ENCODE measurements at regions not wholly inside any gene's neighbourhood (a gene's known extent, or its start where the extent isn't known, plus 50 kb on each side); places are given as distances from the start of the nearest gene placed in this dataset.

- no peak for DNase-seq (ENCODE audit: extremely low spot score, unreplicated experiment)
- no peak for TF ChIP-seq CTCF (IDR thresholded peaks at IDR 0.05)
- Mint-ChIP-seq H3K36me3 (ENCODE audit: unreplicated experiment) (no peaks in the 10 kb centered on the region), H3K27me3 (ENCODE audit: unreplicated experiment) (no peaks in the 10 kb centered on the region), H3K9me3 (ENCODE audit: unreplicated experiment) (no peaks in the 10 kb centered on the region), H3K4me1 (ENCODE audit: unreplicated experiment) (peaks cover 3% of the 10 kb centered on the region), H3K27ac (ENCODE audit: unreplicated experiment) (no peak overlapping the region), H3K4me3 (ENCODE audit: unreplicated experiment) (no peak overlapping the region)
Observed at GRCh38 chr16:80285104-80285503, 255.7 kb upstream of the DYNLRB2 start.

DNA sequence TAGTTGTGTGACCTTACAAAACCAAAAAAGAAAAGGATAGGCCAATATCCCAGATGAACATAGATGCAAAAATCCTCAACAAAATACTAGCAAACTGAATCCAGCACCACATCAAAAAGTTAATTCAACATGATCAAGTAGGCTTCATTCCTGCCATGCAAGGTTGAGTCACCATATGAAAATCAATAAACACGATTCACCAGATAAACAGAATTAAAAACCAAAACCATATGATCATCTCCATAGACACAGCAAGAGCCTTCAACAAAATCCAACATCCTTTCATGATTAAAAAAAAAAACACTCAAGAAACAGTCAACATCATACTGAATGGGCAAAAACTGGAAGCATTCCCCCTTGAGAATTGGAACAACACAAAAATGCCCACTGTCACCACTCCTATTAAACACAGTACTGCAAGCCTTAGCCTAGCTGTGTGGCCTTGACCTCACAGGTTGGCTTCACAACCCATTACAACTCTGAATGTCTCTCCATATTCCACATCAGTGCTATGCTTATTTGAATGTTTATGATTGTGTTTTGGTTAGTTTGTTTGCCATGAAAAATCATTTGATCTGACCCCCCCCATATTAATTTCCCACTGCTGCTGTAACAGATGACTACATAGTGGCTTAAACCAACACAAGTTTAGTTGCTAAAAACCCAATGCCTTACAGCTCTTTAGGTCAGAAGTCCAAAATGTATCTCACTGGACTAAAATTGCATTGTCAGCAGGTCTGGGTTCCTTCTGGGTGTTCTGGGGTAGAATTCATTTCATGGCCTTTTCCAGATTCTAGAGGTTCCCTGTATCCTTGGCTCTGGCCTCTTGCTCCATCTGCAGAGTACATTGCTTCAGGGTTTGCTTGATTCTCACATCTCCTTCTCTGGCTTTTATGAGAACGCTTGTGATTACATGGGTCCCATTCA is 257.1 kb upstream of the DYNLRB2 start:
- Mint-ChIP-seq H3K4me3 (ENCODE audit: unreplicated experiment) (no peak overlapping the region), H3K27me3 (ENCODE audit: unreplicated experiment) (no peaks in the 10 kb centered on the region), H3K4me1 (ENCODE audit: unreplicated experiment) (peaks cover 3% of the 10 kb centered on the region), H3K36me3 (ENCODE audit: unreplicated experiment) (no peaks in the 10 kb centered on the region), H3K27ac (ENCODE audit: unreplicated experiment) (no peak overlapping the region), H3K9me3 (ENCODE audit: unreplicated experiment) (no peaks in the 10 kb centered on the region)
- no peak for TF ChIP-seq CTCF (IDR thresholded peaks at IDR 0.05)
- DNase-seq (ENCODE audit: extremely low spot score, unreplicated experiment): no peak

GRCh38 chr16:80280557-80280956 is 260.2 kb upstream of the DYNLRB2 start:
- H3K9me3 Mint-ChIP-seq (ENCODE audit: unreplicated experiment): no peaks in the 10 kb centered on the region
- H3K36me3 Mint-ChIP-seq (ENCODE audit: unreplicated experiment): no peaks in the 10 kb centered on the region
- no peak overlapping the region for H3K27ac Mint-ChIP-seq (ENCODE audit: unreplicated experiment)
- no peak for DNase-seq (ENCODE audit: extremely low spot score, unreplicated experiment)
- no peak overlapping the region for H3K4me3 Mint-ChIP-seq (ENCODE audit: unreplicated experiment)
- no peak for TF ChIP-seq CTCF (IDR thresholded peaks at IDR 0.05)
- H3K4me1 Mint-ChIP-seq (ENCODE audit: unreplicated experiment): peaks cover 3% of the 10 kb centered on the region
- H3K27me3 Mint-ChIP-seq (ENCODE audit: unreplicated experiment): no peaks in the 10 kb centered on the region

DNA sequence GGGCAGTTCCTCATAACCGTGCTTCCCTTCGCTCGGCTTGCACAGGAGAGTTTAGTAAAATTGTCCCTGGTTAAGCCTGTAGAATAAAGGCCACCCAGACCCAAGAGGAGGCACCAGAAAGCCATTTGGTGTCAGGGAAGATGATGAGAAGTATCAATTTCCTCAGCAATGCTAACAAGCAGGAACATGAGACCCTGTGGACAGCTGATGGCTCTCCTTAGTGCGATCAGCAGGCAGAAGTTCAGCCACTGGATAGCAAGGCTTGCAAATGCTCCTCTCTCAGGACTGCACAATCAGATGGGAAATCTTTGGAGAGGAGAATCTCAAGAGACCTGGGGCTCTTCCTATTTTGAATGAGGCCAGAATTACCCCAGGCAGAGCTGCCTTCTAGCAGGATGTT is 261.1 kb upstream of the DYNLRB2 start:
- TF ChIP-seq CTCF (IDR thresholded peaks at IDR 0.05): no peak
- H3K4me3 Mint-ChIP-seq (ENCODE audit: unreplicated experiment): no peak overlapping the region
- no peaks in the 10 kb centered on the region for H3K36me3 Mint-ChIP-seq (ENCODE audit: unreplicated experiment)
- no peaks in the 10 kb centered on the region for H3K9me3 Mint-ChIP-seq (ENCODE audit: unreplicated experiment)
- H3K27me3 Mint-ChIP-seq (ENCODE audit: unreplicated experiment): no peaks in the 10 kb centered on the region
- no peak overlapping the region for H3K27ac Mint-ChIP-seq (ENCODE audit: unreplicated experiment)
- H3K4me1 Mint-ChIP-seq (ENCODE audit: unreplicated experiment): peaks cover 5% of the 10 kb centered on the region
- DNase-seq (ENCODE audit: extremely low spot score, unreplicated experiment): no peak

- Mint-ChIP-seq H3K4me1 (ENCODE audit: unreplicated experiment) (peaks cover 9% of the 10 kb centered on the region), H3K9me3 (ENCODE audit: unreplicated experiment) (peaks cover 2% of the 10 kb centered on the region), H3K4me3 (ENCODE audit: unreplicated experiment) (no peak overlapping the region), H3K27ac (ENCODE audit: unreplicated experiment) (no peak overlapping the region), H3K27me3 (ENCODE audit: unreplicated experiment) (no peaks in the 10 kb centered on the region), H3K36me3 (ENCODE audit: unreplicated experiment) (no peaks in the 10 kb centered on the region)
- DNase-seq (ENCODE audit: extremely low spot score, unreplicated experiment): no peak
- no peak for TF ChIP-seq CTCF (IDR thresholded peaks at IDR 0.05)
Observed at GRCh38 chr16:80277182-80277581, 263.6 kb upstream of the DYNLRB2 start.

Data from osteocyte (in vitro differentiated cells).